ENCODE measurements at regions not wholly inside any gene's neighbourhood (a gene's known extent, or its start where the extent isn't known, plus 50 kb on each side); places are given as distances from the start of the nearest gene placed in this dataset.
A peak's percentile ranks its signal among the peaks of the same experiment; 100 is the strongest.

- Histone ChIP-seq H3K9me3 (no peaks in the 10 kb centered on the region), H3K4me3 (no peak overlapping the region), H3K27ac (no peak overlapping the region), H3K36me3 (no peaks in the 10 kb centered on the region), H3K27me3 (no peaks in the 10 kb centered on the region), H3K4me1 (no peaks in the 10 kb centered on the region)
- TF ChIP-seq CTCF (IDR thresholded peaks at IDR 0.05): no peak
- ATAC-seq: no peak
- intact Hi-C loops (cut with DNase I): no loop called here
- no peak for DNase-seq
These were observed 1640.2 kb upstream of the PRMT6 start for GRCh38 chr1:105416261-105416660.

GRCh38 chr1:105419030-105419429 lies 1637.4 kb upstream of the PRMT6 start:
- intact Hi-C loops (cut with DNase I): no loop called here
- no peak overlapping the region for H3K4me3 ChIP-seq
- H3K9me3 ChIP-seq: no peaks in the 10 kb centered on the region
- TF ChIP-seq CTCF (IDR thresholded peaks at IDR 0.05): no peak
- no peaks in the 10 kb centered on the region for H3K36me3 ChIP-seq
- H3K27me3 ChIP-seq: no peaks in the 10 kb centered on the region
- DNase-seq (no peak), ATAC-seq (no peak)
- no peaks in the 10 kb centered on the region for H3K4me1 ChIP-seq
- no peak overlapping the region for H3K27ac ChIP-seq

- Histone ChIP-seq H3K27ac (no peak overlapping the region), H3K36me3 (no peaks in the 10 kb centered on the region), H3K9me3 (no peaks in the 10 kb centered on the region), H3K27me3 (no peaks in the 10 kb centered on the region), H3K4me1 (no peaks in the 10 kb centered on the region), H3K4me3 (no peak overlapping the region)
- no peak for DNase-seq
- ATAC-seq: no peak
- TF ChIP-seq CTCF (IDR thresholded peaks at IDR 0.05): no peak
- intact Hi-C loops (cut with DNase I): no loop called here
These were observed 1628.9 kb upstream of the PRMT6 start for GRCh38 chr1:105427543-105427942.

GRCh38 chr1:105436589-105437259 lies 1619.8 kb upstream of the PRMT6 start:
- ATAC-seq: peak; percentile 36
- H3K9me3 ChIP-seq: no peaks in the 10 kb centered on the region
- H3K4me1 ChIP-seq: no peaks in the 10 kb centered on the region
- DNase-seq: peak; percentile 40
- H3K27me3 ChIP-seq: no peaks in the 10 kb centered on the region
- no peaks in the 10 kb centered on the region for H3K36me3 ChIP-seq
- intact Hi-C loops (cut with DNase I): no loop called here
- no peak overlapping the region for H3K27ac ChIP-seq
- no peak for TF ChIP-seq CTCF (IDR thresholded peaks at IDR 0.05)
- H3K4me3 ChIP-seq: no peak overlapping the region

GRCh38 chr1:105437847-105438246 lies 1618.6 kb upstream of the PRMT6 start:
- H3K9me3 ChIP-seq: no peaks in the 10 kb centered on the region
- H3K27ac ChIP-seq: no peak overlapping the region
- ATAC-seq (peak; percentile 38), DNase-seq (peak; percentile 51)
- H3K4me1 ChIP-seq: no peaks in the 10 kb centered on the region
- no peak overlapping the region for H3K4me3 ChIP-seq
- TF ChIP-seq CTCF (IDR thresholded peaks at IDR 0.05): no peak
- no peaks in the 10 kb centered on the region for H3K27me3 ChIP-seq
- intact Hi-C loops (cut with DNase I): no loop called here
- H3K36me3 ChIP-seq: no peaks in the 10 kb centered on the region

GRCh38 chr1:105442901-105443300 lies 1613.6 kb upstream of the PRMT6 start:
- H3K27me3 ChIP-seq: no peaks in the 10 kb centered on the region
- no peaks in the 10 kb centered on the region for H3K9me3 ChIP-seq
- no peaks in the 10 kb centered on the region for H3K4me1 ChIP-seq
- no peak for ATAC-seq
- no peak for DNase-seq
- no peak overlapping the region for H3K4me3 ChIP-seq
- H3K27ac ChIP-seq: no peak overlapping the region
- no peaks in the 10 kb centered on the region for H3K36me3 ChIP-seq
- intact Hi-C loops (cut with DNase I): no loop called here
- no peak for TF ChIP-seq CTCF (IDR thresholded peaks at IDR 0.05)

Data from upper lobe of right lung (tissue), 1 donor.